K562 (cell line): ENCODE measurements at regions not wholly inside any gene's neighbourhood (a gene's known extent, or its start where the extent isn't known, plus 50 kb on each side); places are given as distances from the start of the nearest gene placed in this dataset.

Experiments used
- ATAC-seq: fragments of 200-7000 bp; cut with Tn5 transposase; 3 replicates; pipeline ENCODE4 v1.9.1; 2020; ENCODE audit warnings: moderate library complexity
- BruUV-seq: library from RNA; stranded (reverse); fragments of 400-500 nt; replicated peaks from 2 replicates; lab custom pipeline; 2021; lab: Mats Ljungman, UMichigan
- CTCF ChIA-PET: fragments of 300-600 bp; formaldehyde crosslinking; extraction: SDS; loops from one replicate; lab custom pipeline; 2021; ENCODE audit warnings: low intra/inter-chr PET ratio; lab: Yijun Ruan, JAX
- POLR2A ChIA-PET: fragments of 300-600, 350-650 bp; sonication (Branson Sonifier 250); formaldehyde crosslinking; extraction: SDS; loops from one replicate; lab custom pipeline; 2021; ENCODE audit warnings: antibody characterized with exemption, inconsistent platforms; lab: Yijun Ruan, JAX
- DNase-seq, 4 experiments: peaks; one replicate each; pipeline versions ENCODE4 v3.0.0 to v3.0.0-alpha.2; 2011 to 2018; ENCODE audit warnings: low spot score in 3 of 4, mixed read lengths in 3 of 4; ENCODE audit errors: extremely low read depth in 1 of 4
- FAIRE-seq: peaks from 2 replicates; lab custom pipeline; 2011; peaks lifted over from hg19 to GRCh38; lab: Jason Lieb, UNC
- H2AFZ ChIP-seq: 2 replicates; pipeline ENCODE4 v1.6.0; 2011; ENCODE audit warnings: low read depth, low read length, control low read depth, inconsistent platforms
- H3K27ac ChIP-seq: fragments of 200-600 bp; 3 replicates; pipeline ENCODE4 v1.8.0; 2011; ENCODE audit warnings: low read depth, mild to moderate bottlenecking, control low read depth, inconsistent platforms, low read length, moderate library complexity, mixed read lengths; ENCODE audit errors: extremely low read depth
- H3K27me3 ChIP-seq, 2 experiments: fragments of 300-600 bp in 1 of 2; 2 replicates in 1 of 2; 3 replicates in 1 of 2; pipeline versions ENCODE4 v1.6.0 to v1.8.0; 2011; ENCODE audit warnings: inconsistent platforms in 2 of 2, low read length in 2 of 2, mild to moderate bottlenecking in 1 of 2, mixed read lengths in 1 of 2, moderate library complexity in 1 of 2; ENCODE audit not compliant: control insufficient read depth in 2 of 2, insufficient read depth in 2 of 2
- H3K36me3 ChIP-seq: fragments of 300-600 bp; 3 replicates; pipeline ENCODE4 v1.8.0; 2011; ENCODE audit warnings: mild to moderate bottlenecking, low read length, inconsistent platforms; ENCODE audit not compliant: control insufficient read depth, insufficient read depth
- H3K4me1 ChIP-seq, 2 experiments: fragments of 200-600 bp in 1 of 2; replicated peaks in 1 of 2; 2 replicates in 1 of 2; 3 replicates in 1 of 2; pipeline versions ENCODE4 v1.5.1 to v1.8.0; 2011; ENCODE audit warnings: inconsistent platforms in 2 of 2, low read length in 2 of 2, mild to moderate bottlenecking in 1 of 2, mixed read lengths in 1 of 2, moderate library complexity in 1 of 2; ENCODE audit not compliant: control insufficient read depth in 2 of 2, insufficient read depth in 2 of 2
- H3K4me2 ChIP-seq: 2 replicates; pipeline ENCODE4 v1.6.1; 2011; ENCODE audit warnings: low read length, control low read depth, inconsistent platforms, mixed read lengths; ENCODE audit not compliant: insufficient read depth
- H3K4me3 ChIP-seq: fragments of 200-600 bp; sonication (generic), shearing (Covaris generic); 2 replicates; pipeline ENCODE4 v1.5.1; 2016; ENCODE audit warnings: control low read depth, inconsistent platforms
- H3K79me2 ChIP-seq: fragments of 200-600 bp; 3 replicates; pipeline ENCODE4 v1.8.0; 2011; ENCODE audit warnings: low read length, inconsistent platforms; ENCODE audit not compliant: control insufficient read depth, insufficient read depth
- H3K9ac ChIP-seq, 2 experiments: 2 replicates each; pipeline versions ENCODE4 v1.6.0 to v1.6.1; 2011; ENCODE audit warnings: low read depth in 2 of 2, low read length in 2 of 2, control low read depth in 1 of 2, inconsistent platforms in 1 of 2, mild to moderate bottlenecking in 1 of 2, mixed read lengths in 1 of 2; ENCODE audit not compliant: insufficient read depth in 1 of 2
- H3K9me1 ChIP-seq: one replicate; pipeline ENCODE4 v1.6.0; 2011; ENCODE audit warnings: inconsistent platforms, mild to moderate bottlenecking, low read length, moderate library complexity; ENCODE audit not compliant: control insufficient read depth, insufficient read depth
- H3K9me3 ChIP-seq: replicated peaks from 2 replicates; pipeline ENCODE4 v1.5.1; 2011; ENCODE audit warnings: low read depth, low read length, inconsistent platforms; ENCODE audit not compliant: control insufficient read depth, insufficient read depth
- H4K20me1 ChIP-seq: replicated peaks from 2 replicates; pipeline ENCODE4 v1.6.1; 2011; ENCODE audit warnings: low read length, inconsistent platforms, mixed read lengths; ENCODE audit not compliant: control insufficient read depth, insufficient read depth
- FOXK2 ChIP-seq, 2 experiments: fragments of 450-650 bp; IDR thresholded peaks in 1 of 2; conservative IDR thresholded peaks in 1 of 2; 2 replicates each; pipeline ENCODE4 v1.6.1; 2016; ENCODE audit warnings: low read depth in 2 of 2, mild to moderate bottlenecking in 1 of 2
- GTF2E2 ChIP-seq: fragments of 200-800 bp; sonication (Bioruptor generic); IDR thresholded peaks from 2 replicates; pipeline ENCODE4 v1.6.1; 2016; ENCODE audit warnings: missing genetic modification characterization, missing compliant biosample characterization
- TARDBP ChIP-seq: fragments of 450-650 bp; IDR thresholded peaks from 2 replicates; pipeline ENCODE4 v1.6.1; 2016
- THAP12 ChIP-seq: fragments of 250-450 bp; sonication (Bioruptor Pico); IDR thresholded peaks from 2 replicates; pipeline ENCODE4 v1.9.0; 2021; ENCODE audit warnings: mild to moderate bottlenecking, inconsistent platforms
- WGBS: fragments of 100-300 bp; shearing (Covaris generic); methylation state at CpG from one replicate; pipeline ENCODE4 v1.1.6; 2016; ENCODE audit warnings: low coverage, mixed read lengths; ENCODE audit not compliant: insufficient coverage; ENCODE audit errors: missing lambda C conversion rate; 5-methylcytosine and 5-hydroxymethylcytosine counted together
- in situ Hi-C: fragments of 300-500 bp; cut with MboI; formaldehyde crosslinking; loops from 4 replicates; pipeline ENCODE4 v1.15.0; 2018; ENCODE audit warnings: inconsistent platforms, mixed read lengths
- intact Hi-C: fragments of 100-400 bp; cut with micrococcal nuclease; formaldehyde crosslinking; loops from 2 replicates; pipeline ENCODE4 v1.14.2; 2022

GRCh38 chr3:140843656-140844055, 98.0 kb upstream of the SLC25A36 start:
- Histone ChIP-seq H3K9me3 (no peaks in the 10 kb centered on the region), H3K9ac (no peak overlapping the region), H3K79me2 (no peaks in the 10 kb centered on the region), H3K4me3 (no peak overlapping the region), H3K27ac (no peak overlapping the region), H3K9me1 (no peaks in the 10 kb centered on the region), H3K27me3 (no peaks in the 10 kb centered on the region), H4K20me1 (no peaks in the 10 kb centered on the region), H2AFZ (no peak overlapping the region), H3K36me3 (no peaks in the 10 kb centered on the region), H3K4me2 (no peak overlapping the region), H3K4me1 (no peaks in the 10 kb centered on the region)
- 0% methylated on average over 3 of the region's 3 CpGs for WGBS
- ChIA-PET POLR2A (interaction anchor here (0.7 to 0.9 kb wide), 2 partner anchors 8 to 12 kb away, joined by 3 read pairs; no protein-coding TSS in a partner anchor), CTCF (no interaction called here)
- DNase-seq (no peak), FAIRE-seq (no peak), ATAC-seq (no peak)
- intact Hi-C loops: no loop called here
- in situ Hi-C loops: no loop called here
- TF ChIP-seq GTF2E2 (tag) (no peak), TARDBP (no peak), FOXK2 (conservative IDR thresholded peaks at IDR 0.05 in 1 of 2, IDR thresholded peaks at IDR 0.05 in 1 of 2; ENCODE audit: low read depth in 2 of 2) (no peak), THAP12 (no peak)
- no TSS peak for BruUV-seq
